GM18867 (cell line): ENCODE measurements at regions not wholly inside any gene's neighbourhood (a gene's known extent, or its start where the extent isn't known, plus 50 kb on each side); places are given as distances from the start of the nearest gene placed in this dataset.
"Not testable (repeated sequence)": the region's sequence is repeated elsewhere in the genome, so short reads cannot be mapped to it uniquely, and the experiment has no call there.

Source experiments
- ATAC-seq: cut with Tn5 transposase; IDR thresholded peaks from one replicate; pipeline ENCODE4 v1.9.1; 2021; ENCODE audit warnings: mild to moderate bottlenecking, moderate library complexity; ENCODE audit not compliant: unreplicated experiment

DNA sequence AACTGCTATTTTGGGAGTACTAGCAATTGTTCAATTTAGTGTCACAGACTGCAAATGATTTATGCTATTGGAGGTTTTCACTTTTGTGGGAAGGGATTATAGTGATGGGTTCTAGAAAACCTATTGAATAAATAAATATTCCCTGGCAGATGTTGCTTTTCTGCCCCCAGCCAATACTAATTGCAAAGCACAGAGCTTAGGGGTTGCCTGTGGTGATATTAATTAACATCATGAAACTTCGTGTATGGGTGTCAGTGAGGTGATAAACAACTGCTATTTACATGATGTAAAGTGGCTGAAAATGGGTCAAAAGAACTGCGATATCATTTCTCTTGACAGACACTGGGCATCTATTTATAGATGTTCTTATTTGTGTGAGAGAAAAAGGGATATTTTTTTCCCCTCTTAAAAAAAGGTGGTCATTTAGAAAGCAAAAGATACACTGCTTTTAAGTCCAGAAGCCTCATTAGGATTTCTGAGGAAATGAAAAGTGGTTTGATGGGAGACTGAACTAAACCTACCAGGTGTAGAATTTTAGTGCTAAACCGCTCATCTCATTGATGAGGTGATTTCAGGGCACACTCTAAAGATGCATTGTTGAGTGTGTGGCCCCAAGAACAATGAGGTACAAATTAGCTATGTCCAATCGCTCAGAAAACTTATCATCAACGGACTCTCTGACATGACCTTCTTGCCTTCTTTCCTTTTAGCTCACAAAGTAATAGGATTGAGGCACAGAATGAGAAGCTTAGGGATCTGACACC lies 116.7 kb upstream of the CHST9 start:
- no peak for ATAC-seq

DNA sequence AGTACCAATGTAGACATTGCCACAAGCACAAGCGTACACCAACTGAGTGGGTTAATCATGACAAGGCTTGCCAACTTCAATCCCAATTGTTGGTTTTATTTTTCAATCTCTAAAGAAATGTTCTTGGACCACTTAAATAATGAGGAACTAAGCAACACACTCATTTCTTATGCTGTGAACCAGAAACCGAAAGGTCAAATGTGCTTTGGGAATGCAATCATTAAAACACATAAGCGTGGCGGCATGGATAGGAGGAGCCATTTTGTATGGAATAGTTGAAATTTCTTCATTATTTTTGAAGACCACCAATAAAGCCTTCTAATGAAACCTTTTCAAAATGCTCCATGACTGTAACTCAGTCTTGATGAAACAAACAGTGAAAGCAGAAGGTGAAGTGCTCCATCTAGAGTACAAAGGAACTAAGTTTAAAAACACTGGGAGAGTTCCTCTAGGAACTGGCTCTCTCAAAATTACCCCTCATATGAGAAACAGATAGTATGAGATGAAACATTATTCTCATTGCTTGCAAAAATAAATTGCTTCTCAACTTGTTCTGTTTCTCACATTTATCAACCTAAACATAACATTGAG lies 113.2 kb upstream of the CHST9 start:
- no peak for ATAC-seq

DNA sequence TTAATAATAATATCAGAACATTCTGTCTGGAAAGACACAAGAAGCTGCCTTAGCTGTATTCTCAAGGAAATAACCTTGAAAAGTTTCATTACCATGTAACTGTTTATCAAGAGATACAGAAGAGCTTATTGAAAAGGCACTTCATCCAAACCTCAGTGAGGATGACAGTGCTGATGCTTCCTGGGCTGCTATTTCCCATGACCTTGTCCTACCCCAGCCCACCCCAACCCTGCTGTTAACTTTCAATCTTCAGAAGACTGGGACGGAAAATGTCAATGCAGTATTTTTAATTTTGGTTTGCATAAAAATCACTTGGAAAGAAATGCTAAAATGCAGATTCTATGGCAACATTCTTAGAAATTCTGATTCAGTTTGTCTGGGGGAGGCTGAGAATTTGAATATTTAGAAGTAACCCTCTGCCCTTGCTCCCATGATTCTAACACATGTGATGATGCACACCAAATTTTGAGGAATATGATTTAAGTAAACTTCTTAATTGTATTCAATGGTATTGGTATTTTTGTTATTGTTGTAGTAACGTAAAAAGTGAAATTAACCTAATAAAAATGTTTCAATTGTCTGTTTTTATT lies 101.0 kb upstream of the CHST9 start:
- ATAC-seq: not testable (repeated sequence)

DNA sequence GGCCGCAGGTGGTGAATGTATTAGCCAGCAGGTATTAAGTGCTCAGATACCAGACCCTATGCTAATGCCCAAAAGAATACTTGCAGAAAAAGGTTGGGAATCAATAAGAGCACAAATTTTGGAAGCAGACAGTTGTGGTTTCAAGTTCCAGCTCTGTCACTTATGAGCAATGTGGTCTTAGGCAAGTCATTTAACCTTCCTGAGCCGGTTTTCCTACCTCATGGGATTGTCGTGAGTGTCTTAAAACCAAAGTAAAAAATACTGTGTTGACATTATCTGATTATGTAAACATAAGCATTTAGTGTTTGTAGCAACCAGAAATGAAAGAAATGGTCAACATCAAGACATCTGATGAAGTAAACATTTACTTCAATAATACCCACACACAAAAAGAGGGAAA lies 93.0 kb upstream of the CHST9 start:
- no peak for ATAC-seq

DNA sequence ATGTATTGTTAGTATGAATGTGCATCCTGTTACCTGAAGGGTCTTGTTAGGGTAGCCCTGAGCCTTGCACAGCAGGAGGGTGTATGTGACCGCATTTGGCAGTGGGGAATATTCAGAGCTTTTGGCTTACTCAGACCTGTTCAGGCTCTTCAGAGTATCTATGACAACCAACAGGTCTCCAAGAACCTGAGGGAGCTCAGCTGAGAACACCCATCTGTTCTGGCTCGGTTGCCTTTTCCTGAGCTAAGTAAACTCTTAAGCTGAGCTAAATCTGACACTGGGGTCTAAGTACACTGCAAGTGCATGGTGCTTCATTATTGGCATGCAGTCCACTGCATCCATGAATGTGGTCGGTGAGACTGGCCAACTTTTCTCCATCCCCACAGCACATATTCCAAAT lies 92.4 kb upstream of the CHST9 start:
- no peak for ATAC-seq

DNA sequence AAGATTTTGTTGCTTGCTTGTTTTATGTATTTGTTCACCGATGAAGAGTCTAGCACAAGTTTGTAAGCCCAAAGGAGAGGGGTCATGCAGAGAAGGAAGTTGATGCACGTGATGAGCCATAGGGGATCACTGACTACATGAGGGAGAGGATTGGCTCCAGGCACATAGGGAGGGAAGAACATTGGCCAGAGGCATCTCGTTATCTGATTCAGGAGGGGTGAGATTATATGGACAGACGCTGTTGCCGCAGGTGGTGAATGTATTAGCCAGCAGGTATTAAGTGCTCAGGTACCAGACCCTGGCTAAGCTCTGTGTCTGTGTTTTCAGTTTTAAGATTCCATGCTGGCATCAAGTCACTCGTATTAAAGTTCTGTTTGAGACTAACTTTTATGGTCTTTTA lies 91.8 kb upstream of the CHST9 start:
- no peak for ATAC-seq

DNA sequence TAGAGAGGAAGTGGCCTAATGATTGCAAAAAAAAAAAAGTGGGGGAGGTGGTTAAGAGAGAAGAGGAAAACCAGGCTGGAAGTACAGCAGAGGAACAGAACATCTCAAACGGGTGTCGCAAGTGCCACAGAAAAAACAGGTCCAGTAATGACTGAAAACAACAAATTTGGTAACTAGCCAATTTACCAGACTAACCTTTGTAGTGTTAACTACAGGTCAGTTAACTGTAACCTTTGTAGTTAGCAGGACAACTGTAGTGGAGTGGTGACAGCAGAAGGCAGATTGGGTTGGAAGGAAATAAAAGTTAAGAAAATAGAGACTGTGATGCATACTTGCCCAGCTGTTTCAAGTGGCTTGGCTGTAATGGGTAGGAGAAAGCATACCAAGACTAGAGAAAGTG lies 91.4 kb upstream of the CHST9 start:
- ATAC-seq: no peak

DNA sequence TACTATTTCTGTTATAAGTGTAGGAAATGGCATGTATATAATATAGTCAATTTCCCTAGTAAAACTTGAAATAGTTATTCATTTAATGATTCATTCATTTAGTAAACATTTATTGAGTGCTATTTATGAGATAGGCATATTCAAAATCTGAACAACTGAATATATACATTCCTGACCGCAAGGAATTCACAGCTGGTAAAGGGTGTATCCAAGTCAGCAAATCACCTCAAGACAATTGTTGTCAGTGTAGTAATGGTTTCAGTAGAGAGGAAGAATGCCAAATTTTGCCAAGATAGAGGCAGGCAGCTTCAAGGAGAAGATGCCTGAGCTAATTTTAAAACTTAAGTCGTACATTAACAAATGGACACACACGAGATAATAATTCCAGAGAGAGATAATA lies 89.8 kb upstream of the CHST9 start:
- ATAC-seq: no peak

DNA sequence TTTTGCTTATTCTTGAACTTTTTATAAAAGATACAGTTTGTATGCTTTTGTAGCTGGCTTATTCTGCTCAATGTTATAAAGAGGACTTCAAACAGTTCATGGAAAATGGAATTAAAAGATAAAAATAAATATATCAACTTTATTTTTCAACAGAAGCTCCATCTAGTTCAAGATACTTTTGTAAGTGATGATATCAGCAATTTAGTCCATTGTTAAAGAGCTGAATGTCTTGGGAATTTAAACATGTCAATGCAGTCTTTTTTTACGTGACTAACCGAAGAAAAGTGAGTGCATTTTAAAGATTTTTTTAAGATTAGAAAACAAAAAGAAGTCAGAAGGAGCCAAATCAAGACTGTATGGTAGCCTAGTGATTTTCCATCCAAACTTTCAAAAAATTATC lies 85.4 kb upstream of the CHST9 start:
- ATAC-seq: no peak

DNA sequence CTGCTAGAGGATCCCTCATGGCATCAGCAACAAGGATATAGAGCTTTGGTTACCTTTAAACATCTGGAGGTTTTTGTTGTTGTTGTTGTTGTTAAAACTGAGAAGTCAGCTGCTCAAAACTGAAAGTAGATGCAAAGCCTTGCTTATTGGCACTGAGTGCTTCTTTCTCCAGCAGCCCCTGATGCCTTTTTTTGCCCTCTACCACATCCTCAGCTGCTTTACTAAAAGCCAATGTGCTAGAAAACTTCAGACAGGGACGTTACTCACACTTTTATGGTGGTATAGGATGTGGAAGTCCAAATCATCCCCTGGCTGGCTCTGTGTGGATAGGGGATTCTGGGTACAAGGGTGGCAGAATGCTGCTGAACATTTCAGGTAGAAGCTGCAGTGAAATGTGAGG lies 78.3 kb upstream of the CHST9 start:
- ATAC-seq: no peak

DNA sequence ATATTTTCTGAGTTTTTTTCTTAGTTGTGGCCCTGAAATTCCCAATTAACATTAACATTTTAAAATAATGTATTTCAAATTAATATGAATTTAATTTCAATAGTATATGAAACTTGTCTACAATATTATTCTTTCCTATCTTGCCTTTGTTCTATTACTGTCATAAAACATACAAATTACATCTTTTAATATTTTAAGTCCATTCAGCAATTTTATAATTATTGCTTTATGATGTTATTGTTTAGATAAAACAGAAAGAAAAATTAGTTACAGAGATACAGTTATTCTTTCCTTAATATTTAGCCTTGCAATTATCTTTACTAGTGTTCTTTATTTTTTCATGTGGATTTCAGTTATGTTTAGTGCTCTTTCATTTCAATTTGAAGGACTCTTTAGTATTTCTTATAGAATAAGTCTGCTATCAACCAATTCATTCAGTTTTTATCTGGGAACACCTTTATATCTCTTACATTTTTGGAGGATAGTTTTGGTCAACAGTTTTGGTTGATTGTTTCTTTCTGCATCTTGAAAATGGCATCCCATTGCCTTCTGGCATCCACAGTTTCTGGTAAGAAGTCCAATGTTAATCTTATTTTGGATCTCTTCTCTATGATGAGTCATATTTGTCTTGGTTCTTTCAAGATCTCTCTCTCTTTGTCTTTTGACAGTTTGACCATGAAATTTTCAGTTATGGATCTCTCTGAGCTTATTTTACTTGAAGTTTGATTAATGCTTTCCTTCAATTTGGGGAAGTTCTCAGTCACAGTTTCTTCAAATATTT lies 76.9 kb upstream of the CHST9 start:
- no peak for ATAC-seq

DNA sequence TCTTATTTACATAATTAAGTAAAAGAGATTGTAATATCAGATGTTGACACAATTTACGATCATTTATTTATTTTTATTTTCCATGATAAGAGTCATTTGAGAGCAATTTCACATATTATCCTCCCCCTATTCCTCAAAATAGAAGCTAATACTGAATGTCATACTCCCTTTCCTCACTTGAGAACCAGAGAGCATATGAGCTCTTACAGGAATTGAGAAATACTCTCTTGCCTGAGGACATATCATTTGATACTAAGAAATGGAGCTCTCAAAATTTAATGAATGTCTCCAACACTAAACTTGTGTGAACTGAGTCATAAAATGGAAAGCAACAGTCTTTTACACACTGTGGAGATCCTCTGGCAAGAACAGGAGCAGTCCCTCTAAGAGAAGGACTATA lies 68.5 kb upstream of the CHST9 start:
- ATAC-seq: no peak

DNA sequence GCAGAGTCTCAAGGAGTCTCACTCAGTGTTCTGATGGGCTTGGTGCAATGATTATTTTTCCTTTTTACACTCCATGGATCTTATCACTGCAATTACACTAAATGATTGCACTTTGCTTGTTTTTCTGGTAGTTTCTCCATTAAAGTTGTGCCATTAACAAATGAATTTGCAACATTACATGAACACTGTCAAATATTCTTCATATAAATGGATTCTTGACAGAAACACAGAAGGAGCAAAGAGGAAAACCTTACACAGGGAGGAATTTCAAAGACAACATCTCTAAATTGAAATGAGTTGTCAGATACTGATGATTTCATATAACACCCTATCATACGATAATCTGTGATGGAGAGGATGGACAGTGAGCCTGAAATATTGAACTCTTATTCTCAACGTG lies 65.4 kb upstream of the CHST9 start:
- no peak for ATAC-seq

DNA sequence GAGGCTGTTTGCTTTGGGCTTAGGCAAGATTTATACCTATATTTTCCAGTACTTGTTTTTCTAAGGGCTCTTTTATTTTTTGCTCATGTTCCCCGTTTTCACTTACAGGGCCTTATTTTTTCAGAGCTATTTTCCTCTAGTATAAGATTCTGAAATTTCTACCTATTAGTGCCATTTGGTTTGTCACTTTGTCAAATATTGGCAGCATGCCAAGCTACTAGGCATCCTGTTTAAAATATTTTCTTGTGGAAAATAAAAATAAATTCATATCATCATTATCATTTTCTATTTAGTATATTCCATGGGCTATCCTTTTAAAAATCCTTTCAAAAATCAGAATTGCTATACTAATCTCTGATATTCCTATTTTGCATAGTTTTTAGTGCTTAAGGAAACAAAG lies 64.8 kb upstream of the CHST9 start:
- ATAC-seq: no peak

DNA sequence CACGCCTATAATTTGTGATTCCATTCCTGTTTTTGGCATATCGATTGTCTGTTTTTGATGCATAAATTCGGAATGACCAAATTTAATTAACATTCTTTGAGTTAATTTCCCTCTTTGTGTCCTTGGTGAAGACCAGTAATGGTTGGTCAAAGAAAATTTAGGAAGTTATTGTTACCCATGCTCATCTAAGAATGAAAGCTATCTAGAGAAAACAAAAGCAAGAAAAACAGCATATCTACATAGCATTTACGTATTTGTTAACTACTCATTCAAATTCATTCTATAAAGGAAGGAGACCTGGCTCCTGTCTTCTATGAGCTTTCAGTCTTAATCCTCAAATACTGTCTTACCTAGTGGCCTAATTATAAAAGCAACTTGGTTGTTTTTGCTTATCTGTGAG lies 59.2 kb upstream of the CHST9 start:
- no peak for ATAC-seq

DNA sequence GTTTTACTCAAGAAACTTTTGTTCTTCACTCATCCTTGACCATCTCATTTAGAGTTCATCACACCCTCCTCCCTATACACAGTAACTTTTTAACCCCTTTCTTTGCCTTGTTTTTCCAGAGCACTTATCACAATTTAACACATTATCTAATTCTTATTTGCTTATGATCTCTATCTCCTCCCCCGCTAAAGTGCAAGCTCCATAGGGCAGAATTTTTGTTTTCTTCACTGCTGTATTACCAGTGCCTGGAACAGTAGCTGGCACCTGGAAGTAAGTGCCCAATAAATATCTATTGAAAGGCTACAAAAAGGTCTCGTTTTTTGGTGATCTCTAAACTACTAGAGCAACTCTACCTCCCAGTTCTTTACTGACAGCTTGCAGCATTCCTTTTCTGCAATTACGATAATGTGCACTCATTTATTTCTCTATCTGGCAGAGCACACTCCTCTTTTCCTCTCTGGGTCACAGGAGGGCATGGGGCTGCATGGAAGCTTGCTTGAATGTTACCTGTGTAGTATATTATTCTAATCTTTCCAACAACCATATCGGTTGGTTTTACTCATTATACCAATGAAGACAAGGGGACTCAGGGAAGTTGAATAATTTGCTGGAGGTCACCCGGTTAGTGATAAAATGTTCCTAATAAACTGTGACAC lies 57.4 kb upstream of the CHST9 start:
- ATAC-seq: no peak

DNA sequence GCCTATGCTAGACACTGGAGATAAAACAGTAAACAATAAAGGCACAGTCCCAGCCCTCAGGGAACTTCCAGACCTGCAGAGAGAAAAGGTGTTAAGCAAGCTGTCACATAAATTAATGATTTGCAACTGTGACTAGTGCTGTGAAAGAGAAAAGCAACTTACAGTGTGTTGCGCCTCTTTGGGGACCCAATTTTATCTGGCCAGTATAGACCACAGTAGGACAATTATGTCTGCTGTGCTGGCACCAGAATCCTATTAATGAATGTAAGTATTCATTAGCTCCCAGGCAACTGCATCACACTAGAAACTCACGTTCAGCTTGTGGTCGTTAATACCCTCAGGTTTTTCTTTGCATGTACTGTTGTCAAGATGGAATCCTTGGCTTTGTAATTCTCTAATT lies 55.3 kb upstream of the CHST9 start:
- ATAC-seq: no peak

DNA sequence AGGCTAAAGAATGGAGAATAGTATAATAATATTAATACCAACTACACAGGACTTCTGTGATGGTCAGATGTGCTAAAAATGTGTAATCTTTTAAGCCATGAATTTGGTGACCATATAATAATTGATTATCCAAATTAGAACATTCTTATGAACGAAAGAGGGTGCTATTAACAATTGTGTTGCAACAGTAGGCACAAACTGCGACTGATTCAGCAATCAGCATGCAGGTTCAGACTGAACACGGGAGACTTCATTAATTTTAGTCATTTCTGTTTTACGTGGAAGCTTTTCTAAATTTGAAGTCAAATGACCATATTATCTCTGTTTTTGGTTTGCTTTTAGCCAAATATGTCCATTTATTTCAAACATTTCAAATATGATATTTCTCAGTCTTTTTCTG lies 54.6 kb upstream of the CHST9 start:
- ATAC-seq: no peak

DNA sequence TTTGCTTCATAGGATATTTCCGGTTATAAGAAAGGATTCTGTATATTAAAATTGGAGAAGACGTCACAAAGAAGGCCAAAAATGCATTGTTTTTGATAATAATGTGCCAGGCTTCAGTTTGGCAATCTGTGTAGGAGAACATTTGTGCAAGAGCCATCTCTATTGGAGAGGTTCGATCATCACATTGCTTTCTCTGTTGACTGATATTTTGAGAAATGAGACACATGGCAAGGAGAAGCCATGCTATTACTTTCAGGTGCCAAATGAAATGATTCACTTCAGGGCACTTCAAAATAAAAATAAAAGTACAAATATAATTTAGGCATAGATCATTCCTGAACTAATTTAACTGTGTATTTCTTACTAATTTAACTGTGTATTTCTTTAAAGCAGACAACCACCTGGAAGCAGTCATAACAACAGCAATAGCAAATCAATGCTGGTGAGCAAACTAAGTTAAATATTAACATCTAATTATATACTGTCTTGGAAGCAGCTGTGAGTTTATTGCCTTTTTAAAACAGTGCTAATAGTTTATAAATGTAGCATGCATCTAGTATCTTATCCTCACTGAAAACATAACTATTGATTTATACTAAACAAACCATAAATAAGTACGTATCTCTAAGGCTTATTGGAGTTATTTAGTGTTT lies 50.2 kb upstream of the CHST9 start:
- no peak for ATAC-seq
